Memory B cell (primary cell): ENCODE measurements at regions not wholly inside any gene's neighbourhood (a gene's known extent, or its start where the extent isn't known, plus 50 kb on each side); places are given as distances from the start of the nearest gene placed in this dataset.

Experiments
- ATAC-seq: fragments of 150-1000 bp; cut with Tn5 transposase; 2 replicates; pipeline ENCODE4 v1.10.0; 2021; ENCODE audit warnings: low read depth, mild to moderate bottlenecking, moderate library complexity
- DNase-seq, 2 donors: peaks; one replicate each; pipeline ENCODE4 v3.0.0; 2022; ENCODE audit warnings: low spot score in 2 of 2
- H3K27ac Mint-ChIP-seq: one replicate; pipeline ENCODE4 v1.8.0; 2022; ENCODE audit warnings: mild to moderate bottlenecking, moderate library complexity, mixed read lengths
- H3K27me3 Mint-ChIP-seq: one replicate; pipeline ENCODE4 v1.8.0; 2022; ENCODE audit warnings: mixed read lengths
- H3K36me3 Mint-ChIP-seq: one replicate; pipeline ENCODE4 v1.8.0; 2022; ENCODE audit warnings: mild to moderate bottlenecking, mixed read lengths
- H3K4me1 Mint-ChIP-seq: one replicate; pipeline ENCODE4 v1.8.0; 2022; ENCODE audit warnings: mixed read lengths
- H3K4me3 Mint-ChIP-seq: one replicate; pipeline ENCODE4 v1.8.0; 2022; ENCODE audit warnings: mild to moderate bottlenecking, moderate library complexity, mixed read lengths
- H3K9me3 Mint-ChIP-seq: one replicate; pipeline ENCODE4 v1.8.0; 2022; ENCODE audit warnings: mixed read lengths

DNA sequence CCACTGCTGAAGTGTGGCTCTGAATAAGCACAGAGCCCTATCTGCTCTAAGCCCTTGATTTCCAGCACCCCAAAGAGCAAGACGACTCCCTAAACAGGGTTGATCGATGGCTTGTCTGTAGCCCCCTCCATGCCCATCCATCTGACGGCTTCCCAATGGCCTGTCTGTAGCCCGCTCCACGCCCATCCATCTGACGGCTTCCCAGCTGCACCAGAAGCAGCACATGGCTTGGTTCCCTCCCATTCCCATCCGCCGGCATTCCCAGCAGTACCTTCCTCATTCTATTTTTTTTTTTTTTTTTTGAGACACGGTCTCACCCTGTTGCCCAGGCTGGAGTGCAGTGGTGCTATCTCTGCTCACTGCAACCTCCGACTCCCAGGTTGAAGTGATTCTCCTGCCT, 64.5 kb downstream of the RBFOX3 start:
- H3K36me3 Mint-ChIP-seq = no peaks in the 10 kb centered on the region
- H3K9me3 Mint-ChIP-seq = peaks cover 2% of the 10 kb centered on the region
- DNase-seq (no peak), ATAC-seq (no peak)
- no peak overlapping the region for H3K27ac Mint-ChIP-seq
- H3K4me3 Mint-ChIP-seq = no peak overlapping the region
- H3K27me3 Mint-ChIP-seq = peaks cover 15% of the 10 kb centered on the region
- H3K4me1 Mint-ChIP-seq = no peaks in the 10 kb centered on the region

DNA sequence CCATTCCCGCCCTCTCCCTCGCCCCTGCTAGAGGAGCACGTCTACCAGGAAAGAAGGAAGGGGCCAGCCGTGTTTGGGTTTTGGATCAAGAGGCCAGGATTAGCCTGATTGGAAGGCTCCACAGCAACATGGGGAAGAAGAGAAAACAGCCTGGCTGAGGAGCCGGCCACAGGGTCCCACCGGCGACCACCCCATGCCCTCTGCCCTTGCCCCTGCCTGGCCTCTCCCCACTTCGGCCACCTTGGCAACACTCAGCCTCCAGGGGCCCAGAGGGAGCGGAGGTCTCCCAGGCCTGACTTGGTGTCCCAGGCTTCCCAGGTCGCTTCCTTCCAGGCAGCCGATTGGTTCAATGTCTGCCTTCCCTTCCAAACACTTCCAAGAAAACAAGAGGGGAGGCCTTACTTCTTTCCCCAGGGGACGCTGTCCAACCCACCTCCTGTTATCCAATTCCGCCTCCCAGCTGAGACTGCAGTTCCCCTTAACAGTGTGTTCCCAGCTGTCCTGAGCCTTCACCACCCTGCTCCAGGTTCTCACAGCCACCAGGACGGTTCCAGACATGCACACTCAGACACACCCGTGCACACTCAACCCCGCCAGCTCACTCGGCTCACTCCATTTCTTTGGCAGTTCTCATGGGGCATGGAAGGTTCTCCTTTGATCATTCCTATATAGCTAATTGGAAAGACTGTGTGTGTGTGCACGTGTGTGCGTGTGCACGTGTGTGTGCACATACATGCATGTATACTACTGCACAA, 65.4 kb downstream of the RBFOX3 start:
- H3K9me3 Mint-ChIP-seq = peaks cover under 1% of the 10 kb centered on the region
- H3K4me3 Mint-ChIP-seq = no peak overlapping the region

DNA sequence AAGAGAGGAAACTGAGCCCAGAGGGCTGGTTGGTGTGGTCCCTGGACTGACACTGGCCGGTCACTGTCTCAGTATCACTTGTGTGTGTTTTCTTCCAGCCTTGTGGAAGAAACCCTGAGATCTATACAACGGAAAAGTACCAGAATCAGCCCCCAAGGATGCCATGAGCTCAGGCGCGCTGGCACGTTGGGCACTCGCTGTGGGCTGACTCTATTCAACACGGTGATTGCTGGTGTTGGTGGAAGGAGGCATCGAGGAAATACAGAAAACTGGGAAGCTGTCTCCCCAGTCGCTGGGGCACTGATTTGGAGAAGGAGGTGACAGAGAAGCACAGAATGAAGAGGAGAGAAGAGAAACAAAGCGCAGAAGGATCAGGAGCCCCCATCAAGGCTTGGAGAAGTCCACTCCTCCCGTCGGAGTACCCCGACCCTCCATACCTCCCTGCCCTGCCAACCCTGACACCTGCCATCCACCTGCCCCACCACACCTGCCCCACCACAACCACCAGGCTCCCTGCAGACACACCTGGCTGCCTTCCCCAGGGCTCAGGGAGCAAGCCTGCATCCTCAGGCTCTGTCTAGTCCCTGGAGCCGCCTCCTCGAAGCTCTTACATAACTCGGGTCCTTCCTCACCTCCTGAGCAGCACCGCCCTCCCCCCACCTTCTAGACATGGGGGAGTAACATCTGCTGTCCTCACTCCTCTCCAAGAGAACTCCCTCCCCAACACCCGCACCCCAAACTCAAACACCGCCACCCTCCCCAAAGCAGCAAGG, 66.5 kb downstream of the RBFOX3 start:
- Mint-ChIP-seq H3K9me3 (no peaks in the 10 kb centered on the region), H3K4me3 (no peak overlapping the region)

More for the DNA sequence above, 65.4 kb downstream of the RBFOX3 start:
- Mint-ChIP-seq H3K27ac (no peak overlapping the region), H3K27me3 (peaks cover 13% of the 10 kb centered on the region), H3K4me1 (no peaks in the 10 kb centered on the region), H3K36me3 (no peaks in the 10 kb centered on the region)
- DNase-seq (no peak), ATAC-seq (no peak)

GRCh38 chr17:79543531-79543930, 67.3 kb downstream of the RBFOX3 start:
- no peak overlapping the region for H3K4me3 Mint-ChIP-seq
- H3K27me3 Mint-ChIP-seq = peaks cover 17% of the 10 kb centered on the region
- H3K4me1 Mint-ChIP-seq = no peaks in the 10 kb centered on the region
- H3K9me3 Mint-ChIP-seq = no peaks in the 10 kb centered on the region
- ATAC-seq (no peak), DNase-seq (no peak)
- no peak overlapping the region for H3K27ac Mint-ChIP-seq
- H3K36me3 Mint-ChIP-seq = no peaks in the 10 kb centered on the region

More for the DNA sequence above, 66.5 kb downstream of the RBFOX3 start:
- no peaks in the 10 kb centered on the region for H3K36me3 Mint-ChIP-seq
- no peak overlapping the region for H3K27ac Mint-ChIP-seq
- no peaks in the 10 kb centered on the region for H3K4me1 Mint-ChIP-seq
- no peak for ATAC-seq
- no peak for DNase-seq
- peaks cover 16% of the 10 kb centered on the region for H3K27me3 Mint-ChIP-seq

- Mint-ChIP-seq H3K4me3 (no peak overlapping the region), H3K36me3 (no peaks in the 10 kb centered on the region), H3K27me3 (peaks cover 19% of the 10 kb centered on the region), H3K4me1 (no peaks in the 10 kb centered on the region), H3K27ac (no peak overlapping the region), H3K9me3 (no peaks in the 10 kb centered on the region)
- no peak for ATAC-seq
- no peak for DNase-seq
Measured at GRCh38 chr17:79542718-79543117, 68.1 kb downstream of the RBFOX3 start.

DNA sequence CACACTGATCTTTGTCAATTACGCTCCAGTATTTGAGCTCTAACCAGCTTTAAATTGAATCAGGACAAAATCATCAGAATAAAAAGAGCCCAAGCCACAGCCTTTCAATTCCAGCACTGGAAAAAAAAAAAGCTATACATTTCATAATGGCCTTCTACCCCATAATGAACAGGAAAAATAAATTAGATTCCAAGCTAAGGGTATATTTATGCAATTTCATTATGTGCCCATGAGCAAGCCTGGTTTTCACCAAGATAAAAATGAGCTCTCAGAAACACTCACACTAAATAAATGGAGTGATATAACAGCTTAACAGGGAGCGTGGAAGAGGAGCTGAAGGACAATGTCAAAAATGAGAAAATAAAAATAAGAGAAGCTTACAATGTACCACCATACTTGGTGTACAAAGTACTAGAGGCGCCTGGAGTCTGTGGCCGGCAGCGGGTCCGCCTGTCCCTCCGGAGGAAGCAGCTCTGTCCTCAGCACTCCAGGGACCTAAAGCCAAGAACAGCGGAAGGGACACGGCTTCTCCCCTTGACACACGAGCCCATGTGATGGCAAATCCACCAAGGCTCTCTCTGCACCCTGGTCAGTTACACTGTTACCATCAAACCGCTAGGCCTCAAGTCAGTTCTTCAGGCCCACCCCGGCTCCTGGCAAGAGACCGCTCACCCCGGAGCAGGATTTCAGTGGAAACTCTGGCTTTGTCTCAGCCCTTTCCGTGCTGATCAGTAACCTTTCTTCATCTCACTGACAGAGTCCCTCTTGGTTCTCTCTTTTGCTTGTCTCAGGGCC, 69.6 kb downstream of the RBFOX3 start:
- no peaks in the 10 kb centered on the region for H3K36me3 Mint-ChIP-seq
- no peak for ATAC-seq

GRCh38 chr17:79539944-79540705, 70.7 kb downstream of the RBFOX3 start:
- Mint-ChIP-seq H3K27me3 (peaks cover 16% of the 10 kb centered on the region), H3K4me1 (no peaks in the 10 kb centered on the region), H3K36me3 (no peaks in the 10 kb centered on the region), H3K9me3 (no peaks in the 10 kb centered on the region), H3K4me3 (no peak overlapping the region), H3K27ac (no peak overlapping the region)
- DNase-seq = no peak
- no peak for ATAC-seq

More for the DNA sequence above, 69.6 kb downstream of the RBFOX3 start:
- DNase-seq = no peak
- peaks cover 22% of the 10 kb centered on the region for H3K27me3 Mint-ChIP-seq
- no peaks in the 10 kb centered on the region for H3K9me3 Mint-ChIP-seq
- H3K4me3 Mint-ChIP-seq = no peak overlapping the region
- no peak overlapping the region for H3K27ac Mint-ChIP-seq
- H3K4me1 Mint-ChIP-seq = no peaks in the 10 kb centered on the region

GRCh38 chr17:79538291-79538690, 72.6 kb downstream of the RBFOX3 start:
- Mint-ChIP-seq H3K4me3 (no peak overlapping the region), H3K27me3 (peaks cover 12% of the 10 kb centered on the region), H3K27ac (no peak overlapping the region), H3K36me3 (no peaks in the 10 kb centered on the region), H3K9me3 (no peaks in the 10 kb centered on the region), H3K4me1 (no peaks in the 10 kb centered on the region)
- ATAC-seq (no peak), DNase-seq (no peak)

DNA sequence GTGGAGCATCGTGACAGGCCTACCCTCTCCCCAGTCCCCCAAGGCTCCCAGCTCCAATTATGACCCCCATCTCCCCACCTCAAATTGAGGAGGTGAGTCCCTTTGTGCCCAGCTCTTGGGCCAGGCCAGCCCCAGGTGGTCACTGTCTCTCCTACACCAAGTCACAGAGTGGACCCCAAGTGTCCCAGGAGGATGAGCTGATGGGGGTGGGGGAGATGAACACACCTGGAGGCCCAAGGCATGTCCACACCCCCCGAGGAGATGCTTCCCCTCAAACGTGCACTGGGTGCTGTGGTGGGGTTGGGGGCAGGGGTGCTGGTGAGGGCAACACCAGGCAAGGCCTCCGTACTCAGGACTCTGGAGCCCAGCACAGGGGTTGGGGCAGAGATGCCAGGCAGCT, 73.2 kb downstream of the RBFOX3 start:
- Mint-ChIP-seq H3K9me3 (no peaks in the 10 kb centered on the region), H3K27ac (no peak overlapping the region), H3K4me1 (no peaks in the 10 kb centered on the region), H3K4me3 (no peak overlapping the region), H3K27me3 (peaks cover 11% of the 10 kb centered on the region), H3K36me3 (no peaks in the 10 kb centered on the region)
- ATAC-seq = no peak
- no peak for DNase-seq

DNA sequence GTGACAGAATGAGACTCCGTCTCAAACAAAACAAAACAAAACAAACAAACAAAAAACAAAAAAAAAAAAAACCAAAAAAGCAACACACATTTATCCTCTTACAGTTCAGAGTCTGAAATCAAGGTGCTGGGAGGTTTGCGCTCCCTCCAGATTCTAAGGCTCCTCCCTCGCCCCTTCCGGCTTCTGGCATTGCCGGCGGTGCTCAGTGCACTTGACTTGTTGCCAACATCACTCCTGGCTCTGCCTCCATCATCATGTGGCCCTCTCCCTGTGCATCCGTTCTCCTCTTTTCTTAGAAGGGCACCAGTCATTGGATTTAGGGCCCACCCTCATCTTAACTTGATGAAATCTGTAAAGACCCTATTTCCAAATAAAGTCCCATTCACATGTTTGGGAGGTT, 73.8 kb downstream of the RBFOX3 start:
- H3K27ac Mint-ChIP-seq = no peak overlapping the region
- no peaks in the 10 kb centered on the region for H3K36me3 Mint-ChIP-seq
- no peaks in the 10 kb centered on the region for H3K9me3 Mint-ChIP-seq
- H3K4me3 Mint-ChIP-seq = no peak overlapping the region
- DNase-seq (no peak), ATAC-seq (no peak)
- peaks cover 11% of the 10 kb centered on the region for H3K27me3 Mint-ChIP-seq
- H3K4me1 Mint-ChIP-seq = no peaks in the 10 kb centered on the region

- H3K4me3 Mint-ChIP-seq = no peak overlapping the region
- no peaks in the 10 kb centered on the region for H3K4me1 Mint-ChIP-seq
- H3K27ac Mint-ChIP-seq = no peak overlapping the region
- no peaks in the 10 kb centered on the region for H3K36me3 Mint-ChIP-seq
- H3K27me3 Mint-ChIP-seq = peaks cover 11% of the 10 kb centered on the region
- ATAC-seq = no peak
- no peak for DNase-seq
- H3K9me3 Mint-ChIP-seq = no peaks in the 10 kb centered on the region
Measured at GRCh38 chr17:79536212-79536840, 74.5 kb downstream of the RBFOX3 start.

DNA sequence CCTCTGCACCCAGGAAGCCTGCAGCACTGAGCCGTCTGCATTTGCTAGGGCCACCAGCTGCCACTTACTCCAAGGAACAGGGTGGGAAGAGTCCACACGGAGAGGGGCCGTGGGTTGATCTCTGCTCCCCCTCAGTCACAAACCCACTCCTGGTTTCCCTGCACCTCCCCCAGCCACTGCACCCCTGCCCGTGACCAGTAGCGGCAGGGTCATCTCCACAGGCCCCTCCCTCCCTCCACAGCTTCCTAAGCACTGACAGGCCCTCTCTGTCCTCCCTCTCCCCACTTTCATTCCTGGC, 75.2 kb downstream of the RBFOX3 start:
- ATAC-seq (no peak), DNase-seq (no peak)
- H3K9me3 Mint-ChIP-seq = no peaks in the 10 kb centered on the region
- no peak overlapping the region for H3K27ac Mint-ChIP-seq
- peaks cover 11% of the 10 kb centered on the region for H3K27me3 Mint-ChIP-seq
- H3K4me3 Mint-ChIP-seq = no peak overlapping the region
- H3K4me1 Mint-ChIP-seq = no peaks in the 10 kb centered on the region
- H3K36me3 Mint-ChIP-seq = no peaks in the 10 kb centered on the region

- DNase-seq (no peak), ATAC-seq (no peak)
- no peak overlapping the region for H3K27ac Mint-ChIP-seq
- no peaks in the 10 kb centered on the region for H3K36me3 Mint-ChIP-seq
- no peaks in the 10 kb centered on the region for H3K9me3 Mint-ChIP-seq
- peaks cover 11% of the 10 kb centered on the region for H3K27me3 Mint-ChIP-seq
- H3K4me3 Mint-ChIP-seq = no peak overlapping the region
- H3K4me1 Mint-ChIP-seq = no peaks in the 10 kb centered on the region
Measured at GRCh38 chr17:79534851-79535727, 75.8 kb downstream of the RBFOX3 start.
